Astrocyte (in vitro differentiated cells and primary cell): ENCODE measurements at regions not wholly inside any gene's neighbourhood (a gene's known extent, or its start where the extent isn't known, plus 50 kb on each side); places are given as distances from the start of the nearest gene placed in this dataset.
A peak's percentile ranks its signal among the peaks of the same experiment; 100 is the strongest.

ENCODE experiments used
- DNase-seq: peaks from one replicate; pipeline ENCODE4 v3.0.0-alpha.2; 2010; ENCODE audit warnings: low read depth
- FAIRE-seq: peaks from 2 replicates; lab custom pipeline; 2011; peaks lifted over from hg19 to GRCh38; lab: Jason Lieb, UNC
- H2AFZ ChIP-seq: 2 replicates; pipeline ENCODE4 v1.6.0; 2012; ENCODE audit warnings: low read depth, low read length, inconsistent platforms
- H3K27ac ChIP-seq: 2 replicates; pipeline ENCODE4 v1.5.1; 2011; ENCODE audit warnings: low read depth, low read length, inconsistent platforms
- H3K27me3 ChIP-seq: 2 replicates; pipeline ENCODE4 v1.6.0; 2011; ENCODE audit warnings: low read length, inconsistent platforms; ENCODE audit not compliant: insufficient read depth
- H3K36me3 ChIP-seq: 2 replicates; pipeline ENCODE4 v1.5.1; 2011; ENCODE audit warnings: low read length, inconsistent platforms; ENCODE audit not compliant: insufficient read depth
- H3K4me1 ChIP-seq: 2 replicates; pipeline ENCODE4 v1.5.1; 2011; ENCODE audit warnings: low read length, inconsistent platforms; ENCODE audit not compliant: insufficient read depth
- H3K4me2 ChIP-seq: 2 replicates; pipeline ENCODE4 v1.6.0; 2012; ENCODE audit warnings: low read length, inconsistent platforms
- H3K4me3 ChIP-seq: 2 replicates; pipeline ENCODE4 v1.5.1; 2011; ENCODE audit warnings: low read depth, mild to moderate bottlenecking, low read length, inconsistent platforms; ENCODE audit not compliant: insufficient read depth
- H3K79me2 ChIP-seq: 2 replicates; pipeline ENCODE4 v1.6.0; 2012; ENCODE audit warnings: mild to moderate bottlenecking, low read length, inconsistent platforms; ENCODE audit not compliant: insufficient read depth
- H3K9ac ChIP-seq: 2 replicates; pipeline ENCODE4 v1.6.0; 2012; ENCODE audit warnings: mild to moderate bottlenecking, low read length, inconsistent platforms
- H3K9me3 ChIP-seq: 2 replicates; pipeline ENCODE4 v1.5.1; 2012; ENCODE audit warnings: low read depth, mild to moderate bottlenecking, low read length, inconsistent platforms; ENCODE audit not compliant: insufficient read depth
- H4K20me1 ChIP-seq: 2 replicates; pipeline ENCODE4 v1.6.0; 2012; ENCODE audit warnings: low read length, inconsistent platforms; ENCODE audit not compliant: insufficient read depth
- H3K27ac Mint-ChIP-seq: one replicate; pipeline ENCODE4 v1.8.0; 2021; ENCODE audit warnings: mild to moderate bottlenecking, mixed read lengths; ENCODE audit not compliant: unreplicated experiment
- H3K27me3 Mint-ChIP-seq: one replicate; pipeline ENCODE4 v1.8.0; 2021; ENCODE audit warnings: low read depth, mixed read lengths; ENCODE audit not compliant: unreplicated experiment
- H3K36me3 Mint-ChIP-seq: one replicate; pipeline ENCODE4 v1.8.0; 2021; ENCODE audit warnings: low read depth, mixed read lengths; ENCODE audit not compliant: unreplicated experiment
- H3K4me1 Mint-ChIP-seq: one replicate; pipeline ENCODE4 v1.8.0; 2021; ENCODE audit warnings: low read depth, mixed read lengths; ENCODE audit not compliant: unreplicated experiment
- H3K4me3 Mint-ChIP-seq: one replicate; pipeline ENCODE4 v1.8.0; 2021; ENCODE audit warnings: mild to moderate bottlenecking, moderate library complexity, mixed read lengths; ENCODE audit not compliant: unreplicated experiment
- H3K9me3 Mint-ChIP-seq: one replicate; pipeline ENCODE4 v1.8.0; 2021; ENCODE audit warnings: mild to moderate bottlenecking, mixed read lengths; ENCODE audit not compliant: unreplicated experiment
- CTCF ChIP-seq: IDR thresholded peaks from 2 replicates; pipeline ENCODE4 v1.5.1; 2011; ENCODE audit warnings: low read depth, mild to moderate bottlenecking, inconsistent platforms, low read length, moderate library complexity; ENCODE audit not compliant: insufficient read depth
- EZH2 ChIP-seq: IDR thresholded peaks from 2 replicates; pipeline ENCODE4 v1.6.1; 2012; ENCODE audit warnings: mild to moderate bottlenecking, low read length, inconsistent platforms; ENCODE audit not compliant: insufficient read depth

DNA sequence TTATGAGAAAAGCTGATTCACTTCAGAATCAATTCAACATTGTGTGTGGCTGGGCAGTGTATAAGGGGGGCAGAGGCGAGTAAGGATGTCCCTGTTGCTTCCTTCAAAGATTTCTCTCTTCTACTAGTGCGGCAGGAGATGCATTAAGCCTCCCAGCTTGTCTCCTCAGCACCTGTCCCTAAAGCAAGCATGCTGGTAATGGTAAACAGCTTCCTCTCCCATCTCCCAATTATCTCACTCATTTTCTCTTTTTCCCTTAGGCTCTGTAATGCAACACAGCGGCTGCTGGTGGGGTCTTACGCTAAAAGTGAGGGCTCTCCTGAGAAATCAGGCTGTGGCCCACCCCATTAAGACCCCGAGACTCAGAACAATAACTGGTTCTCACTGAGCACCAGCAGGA lies 306.4 kb upstream of the ROPN1 start:
- FAIRE-seq (no peak), DNase-seq (no peak)
- H3K27me3 ChIP-seq = no peaks in the 10 kb centered on the region
- no peaks in the 10 kb centered on the region for H3K36me3 ChIP-seq
- no peak overlapping the region for H3K4me2 ChIP-seq
- no peaks in the 10 kb centered on the region for H3K79me2 ChIP-seq
- no peak overlapping the region for H3K4me3 Mint-ChIP-seq
- TF ChIP-seq EZH2 = no peak
- no peak for TF ChIP-seq CTCF
- no peak overlapping the region for H3K4me3 ChIP-seq
- H3K27ac ChIP-seq = no peak overlapping the region
- peaks cover 2% of the 10 kb centered on the region for H3K9me3 Mint-ChIP-seq
- H3K27ac Mint-ChIP-seq = no peak overlapping the region
- peaks cover 18% of the 10 kb centered on the region for H3K4me1 Mint-ChIP-seq
- peaks cover 17% of the 10 kb centered on the region for H3K36me3 Mint-ChIP-seq
- H3K9ac ChIP-seq = no peak overlapping the region
- peaks cover 4% of the 10 kb centered on the region for H4K20me1 ChIP-seq
- H3K9me3 ChIP-seq = no peaks in the 10 kb centered on the region
- H3K27me3 Mint-ChIP-seq = peaks cover 6% of the 10 kb centered on the region
- H2AFZ ChIP-seq = no peak overlapping the region
- H3K4me1 ChIP-seq = peaks cover 16% of the 10 kb centered on the region

DNA sequence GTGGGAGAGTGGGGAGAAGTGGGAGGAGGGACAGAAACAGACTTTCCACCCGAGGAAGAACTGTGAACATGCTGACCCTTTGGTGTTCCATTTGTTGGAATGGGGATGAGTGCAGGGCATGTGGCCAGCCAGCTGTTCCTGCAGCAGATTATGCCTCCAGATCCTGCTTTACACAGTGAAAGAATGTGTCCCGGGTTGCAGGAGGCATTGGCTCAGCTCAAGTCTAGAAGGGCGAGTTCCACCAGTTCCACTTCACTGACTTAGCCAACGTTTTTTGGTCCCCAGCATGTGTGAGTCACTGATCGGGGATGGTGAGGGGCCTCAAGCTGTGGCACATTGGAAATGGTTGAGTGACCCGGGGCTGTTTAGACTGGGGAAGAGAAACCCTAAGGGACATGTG lies 307.0 kb upstream of the ROPN1 start:
- Histone ChIP-seq H3K9me3 (no peaks in the 10 kb centered on the region), H3K9ac (no peak overlapping the region), H3K79me2 (no peaks in the 10 kb centered on the region), H4K20me1 (peaks cover 4% of the 10 kb centered on the region), H3K4me3 (no peak overlapping the region), H3K4me2 (peak overlapping the region; percentile 40), H3K4me1 (peaks cover 16% of the 10 kb centered on the region), H3K27me3 (no peaks in the 10 kb centered on the region), H3K36me3 (no peaks in the 10 kb centered on the region), H2AFZ (no peak overlapping the region), H3K27ac (no peak overlapping the region)
- DNase-seq (no peak), FAIRE-seq (no peak)
- Mint-ChIP-seq H3K4me3 (no peak overlapping the region), H3K27ac (no peak overlapping the region), H3K27me3 (peaks cover 3% of the 10 kb centered on the region), H3K36me3 (peaks cover 17% of the 10 kb centered on the region), H3K9me3 (peaks cover 2% of the 10 kb centered on the region), H3K4me1 (peaks cover 18% of the 10 kb centered on the region)
- TF ChIP-seq EZH2 (no peak), CTCF (no peak)

GRCh38 chr3:124299831-124300230 lies 307.9 kb upstream of the ROPN1 start:
- no peaks in the 10 kb centered on the region for H3K27me3 ChIP-seq
- no peaks in the 10 kb centered on the region for H3K36me3 ChIP-seq
- TF ChIP-seq CTCF (no peak), EZH2 (no peak)
- DNase-seq = no peak
- no peak overlapping the region for H2AFZ ChIP-seq
- H3K9me3 ChIP-seq = no peaks in the 10 kb centered on the region
- Mint-ChIP-seq H3K27me3 (peaks cover 3% of the 10 kb centered on the region), H3K4me1 (peaks cover 18% of the 10 kb centered on the region), H3K4me3 (no peak overlapping the region), H3K27ac (no peak overlapping the region), H3K36me3 (peaks cover 20% of the 10 kb centered on the region), H3K9me3 (peaks cover 2% of the 10 kb centered on the region)
- no peaks in the 10 kb centered on the region for H3K79me2 ChIP-seq
- H3K27ac ChIP-seq = peak overlapping the region; percentile 21
- no peak for FAIRE-seq
- H4K20me1 ChIP-seq = peaks cover 4% of the 10 kb centered on the region
- peak overlapping the region; percentile 40 for H3K4me2 ChIP-seq
- H3K4me3 ChIP-seq = no peak overlapping the region
- H3K9ac ChIP-seq = no peak overlapping the region
- peaks cover 16% of the 10 kb centered on the region for H3K4me1 ChIP-seq
